ENCODE measurements at regions not wholly inside any gene's neighbourhood (a gene's known extent, or its start where the extent isn't known, plus 50 kb on each side); places are given as distances from the start of the nearest gene placed in this dataset.
A peak's percentile ranks its signal among the peaks of the same experiment; 100 is the strongest.

- DNase-seq (ENCODE audit: low read depth, low spot score) = no peak
These were observed 73.5 kb upstream of the IRS2 start for GRCh38 chr13:109859898-109860297.

GRCh38 chr13:109859216-109859835, 72.9 kb upstream of the IRS2 start:
- no peak for DNase-seq (ENCODE audit: low read depth, low spot score)

- DNase-seq (ENCODE audit: low read depth, low spot score) = no peak
These were observed 71.9 kb upstream of the IRS2 start for GRCh38 chr13:109858319-109858718.

GRCh38 chr13:109857803-109858202, 71.4 kb upstream of the IRS2 start:
- no peak for DNase-seq (ENCODE audit: low read depth, low spot score)

- DNase-seq (ENCODE audit: low read depth, low spot score) = no peak
These were observed 70.9 kb upstream of the IRS2 start for GRCh38 chr13:109857325-109857724.

- DNase-seq (ENCODE audit: low read depth, low spot score) = no peak
These were observed 70.0 kb upstream of the IRS2 start for GRCh38 chr13:109856350-109856749.

- DNase-seq (ENCODE audit: low read depth, low spot score) = no peak
These were observed 66.8 kb upstream of the IRS2 start for GRCh38 chr13:109853153-109853552.

GRCh38 chr13:109846185-109846584, 59.8 kb upstream of the IRS2 start:
- DNase-seq (ENCODE audit: low read depth, low spot score) = no peak

GRCh38 chr13:109844396-109844795, 58.0 kb upstream of the IRS2 start:
- DNase-seq (ENCODE audit: low read depth, low spot score) = peak; percentile 30

- DNase-seq (ENCODE audit: low read depth, low spot score) = no peak
These were observed 57.3 kb upstream of the IRS2 start for GRCh38 chr13:109843695-109844094.

- no peak for DNase-seq (ENCODE audit: low read depth, low spot score)
These were observed 56.0 kb upstream of the IRS2 start for GRCh38 chr13:109842212-109842920.

GRCh38 chr13:109840893-109841287, 54.5 kb upstream of the IRS2 start:
- DNase-seq (ENCODE audit: low read depth, low spot score) = no peak

- DNase-seq (ENCODE audit: low read depth, low spot score) = no peak
These were observed 54.0 kb upstream of the IRS2 start for GRCh38 chr13:109840201-109840892.

- DNase-seq (ENCODE audit: low read depth, low spot score) = no peak
These were observed 50.5 kb upstream of the IRS2 start for GRCh38 chr13:109836629-109837607.
